ENCODE measurements at regions not wholly inside any gene's neighbourhood (a gene's known extent, or its start where the extent isn't known, plus 50 kb on each side); places are given as distances from the start of the nearest gene placed in this dataset.

- ATAC-seq (ENCODE audit: low read depth), result no peak
- H3K4me3 Mint-ChIP-seq, result no peak overlapping the region
- H3K4me1 Mint-ChIP-seq, result no peaks in the 10 kb centered on the region
- H3K36me3 Mint-ChIP-seq, result no peaks in the 10 kb centered on the region
- no peaks in the 10 kb centered on the region for H3K27me3 Mint-ChIP-seq
- POLR2A ChIA-PET, result no interaction called here
- no peak overlapping the region for H3K27ac Mint-ChIP-seq
- no peaks in the 10 kb centered on the region for H3K9me3 Mint-ChIP-seq
- DNase-seq, result no peak
Measured at GRCh38 chr7:11895337-11895736, 63.3 kb upstream of the THSD7A start.

DNA sequence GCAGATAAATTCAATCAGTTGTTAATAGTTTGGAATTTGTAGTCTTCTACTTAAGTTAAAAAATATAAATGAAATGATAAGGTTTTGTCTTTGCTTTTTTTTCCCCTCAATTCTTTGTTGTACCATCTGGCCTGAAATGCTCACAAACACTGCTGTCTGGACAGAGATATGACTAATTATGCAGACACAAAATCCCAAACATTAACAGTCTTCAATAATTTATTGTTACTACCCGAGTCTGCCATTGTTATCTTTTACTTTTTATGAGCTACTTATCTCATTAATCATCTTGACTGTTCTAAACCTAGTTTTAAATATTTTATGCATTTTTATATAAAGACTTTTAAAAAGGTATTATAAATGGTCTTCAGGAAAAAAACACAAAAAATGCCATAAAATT, 64.7 kb upstream of the THSD7A start:
- Mint-ChIP-seq H3K4me3 (no peak overlapping the region), H3K9me3 (no peaks in the 10 kb centered on the region), H3K27me3 (no peaks in the 10 kb centered on the region), H3K4me1 (no peaks in the 10 kb centered on the region), H3K27ac (no peak overlapping the region), H3K36me3 (no peaks in the 10 kb centered on the region)
- POLR2A ChIA-PET, result no interaction called here
- DNase-seq (no peak), ATAC-seq (ENCODE audit: low read depth) (no peak)

GRCh38 chr7:11899247-11899646, 67.2 kb upstream of the THSD7A start:
- Mint-ChIP-seq H3K4me3 (no peak overlapping the region), H3K4me1 (no peaks in the 10 kb centered on the region), H3K27me3 (no peaks in the 10 kb centered on the region), H3K9me3 (no peaks in the 10 kb centered on the region), H3K27ac (no peak overlapping the region), H3K36me3 (no peaks in the 10 kb centered on the region)
- POLR2A ChIA-PET, result no interaction called here
- no peak for DNase-seq
- no peak for ATAC-seq (ENCODE audit: low read depth)

GRCh38 chr7:11910253-11910652, 78.3 kb upstream of the THSD7A start:
- no peak for ATAC-seq (ENCODE audit: low read depth)
- no peaks in the 10 kb centered on the region for H3K9me3 Mint-ChIP-seq
- no peaks in the 10 kb centered on the region for H3K36me3 Mint-ChIP-seq
- H3K27ac Mint-ChIP-seq, result no peak overlapping the region
- POLR2A ChIA-PET, result no interaction called here
- DNase-seq, result no peak
- H3K4me1 Mint-ChIP-seq, result no peaks in the 10 kb centered on the region
- no peaks in the 10 kb centered on the region for H3K27me3 Mint-ChIP-seq
- no peak overlapping the region for H3K4me3 Mint-ChIP-seq

- no peak overlapping the region for H3K4me3 Mint-ChIP-seq
Measured at GRCh38 chr7:11911900-11912299, 79.9 kb upstream of the THSD7A start.

DNA sequence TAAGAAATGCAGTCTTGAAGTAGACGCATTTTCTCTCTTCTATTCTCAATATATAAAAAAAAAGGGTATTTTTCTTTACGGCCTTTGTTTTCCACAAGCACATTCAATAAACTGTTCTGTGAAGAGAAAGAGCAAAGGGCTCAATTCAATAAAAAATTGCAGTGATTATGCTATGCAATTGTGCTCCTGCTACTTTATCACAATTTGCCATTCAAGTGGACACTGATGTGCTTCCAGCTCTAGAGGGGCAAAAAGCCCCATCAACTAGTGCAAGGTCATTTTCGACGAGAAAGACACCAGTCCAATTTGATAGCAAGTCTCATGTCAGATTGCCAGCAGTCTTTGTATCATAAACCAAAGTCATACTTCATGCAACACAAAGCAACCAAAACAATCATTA, 82.6 kb upstream of the THSD7A start:
- Mint-ChIP-seq H3K4me1 (no peaks in the 10 kb centered on the region), H3K36me3 (no peaks in the 10 kb centered on the region), H3K27me3 (no peaks in the 10 kb centered on the region), H3K27ac (no peak overlapping the region), H3K9me3 (no peaks in the 10 kb centered on the region), H3K4me3 (no peak overlapping the region)
- DNase-seq (no peak), ATAC-seq (ENCODE audit: low read depth) (no peak)
- POLR2A ChIA-PET, result no interaction called here

More at GRCh38 chr7:11911900-11912299, 79.9 kb upstream of the THSD7A start:
- POLR2A ChIA-PET, result no interaction called here
- no peaks in the 10 kb centered on the region for H3K4me1 Mint-ChIP-seq
- no peaks in the 10 kb centered on the region for H3K27me3 Mint-ChIP-seq
- DNase-seq (no peak), ATAC-seq (ENCODE audit: low read depth) (no peak)
- no peaks in the 10 kb centered on the region for H3K9me3 Mint-ChIP-seq
- no peaks in the 10 kb centered on the region for H3K36me3 Mint-ChIP-seq
- H3K27ac Mint-ChIP-seq, result no peak overlapping the region

- H3K36me3 Mint-ChIP-seq, result no peaks in the 10 kb centered on the region
- POLR2A ChIA-PET, result no interaction called here
- no peaks in the 10 kb centered on the region for H3K27me3 Mint-ChIP-seq
- no peak overlapping the region for H3K4me3 Mint-ChIP-seq
- no peaks in the 10 kb centered on the region for H3K9me3 Mint-ChIP-seq
- no peaks in the 10 kb centered on the region for H3K4me1 Mint-ChIP-seq
- ATAC-seq (ENCODE audit: low read depth) (no peak), DNase-seq (no peak)
- no peak overlapping the region for H3K27ac Mint-ChIP-seq
Measured at GRCh38 chr7:11923376-11923930, 91.5 kb upstream of the THSD7A start.

- Mint-ChIP-seq H3K27ac (no peak overlapping the region), H3K36me3 (no peaks in the 10 kb centered on the region), H3K4me3 (no peak overlapping the region), H3K27me3 (no peaks in the 10 kb centered on the region), H3K9me3 (no peaks in the 10 kb centered on the region), H3K4me1 (no peaks in the 10 kb centered on the region)
- POLR2A ChIA-PET, result no interaction called here
- no peak for DNase-seq
- ATAC-seq (ENCODE audit: low read depth), result no peak
Measured at GRCh38 chr7:11931307-11931706, 99.3 kb upstream of the THSD7A start.

- H3K36me3 Mint-ChIP-seq, result no peaks in the 10 kb centered on the region
- ATAC-seq (ENCODE audit: low read depth), result no peak
- no peak for DNase-seq
- H3K4me1 Mint-ChIP-seq, result no peaks in the 10 kb centered on the region
- no peak overlapping the region for H3K4me3 Mint-ChIP-seq
- H3K27me3 Mint-ChIP-seq, result no peaks in the 10 kb centered on the region
- POLR2A ChIA-PET, result no interaction called here
- no peaks in the 10 kb centered on the region for H3K9me3 Mint-ChIP-seq
- H3K27ac Mint-ChIP-seq, result no peak overlapping the region
Measured at GRCh38 chr7:11934796-11935195, 102.8 kb upstream of the THSD7A start.

DNA sequence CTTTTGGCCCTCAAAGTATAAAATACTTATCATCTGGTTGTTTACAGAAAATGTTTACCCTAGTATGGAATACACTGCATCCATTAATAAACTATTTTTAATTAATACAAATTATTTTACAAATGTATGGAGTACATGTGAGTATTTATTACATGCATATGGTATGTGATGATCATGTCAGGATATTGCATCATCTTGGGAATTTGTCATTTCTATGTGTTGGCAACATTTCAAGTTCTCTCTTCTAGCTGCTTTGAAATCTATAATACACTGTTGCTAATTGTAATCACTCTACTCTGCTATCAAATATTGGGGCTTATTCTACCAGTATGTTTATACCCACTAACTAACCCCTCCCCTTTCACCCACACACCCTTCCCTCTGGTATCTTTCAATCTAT, 103.9 kb upstream of the THSD7A start:
- Mint-ChIP-seq H3K27ac (no peak overlapping the region), H3K4me3 (no peak overlapping the region), H3K9me3 (no peaks in the 10 kb centered on the region), H3K4me1 (no peaks in the 10 kb centered on the region), H3K27me3 (no peaks in the 10 kb centered on the region), H3K36me3 (no peaks in the 10 kb centered on the region)
- DNase-seq (no peak), ATAC-seq (ENCODE audit: low read depth) (no peak)
- POLR2A ChIA-PET, result no interaction called here

DNA sequence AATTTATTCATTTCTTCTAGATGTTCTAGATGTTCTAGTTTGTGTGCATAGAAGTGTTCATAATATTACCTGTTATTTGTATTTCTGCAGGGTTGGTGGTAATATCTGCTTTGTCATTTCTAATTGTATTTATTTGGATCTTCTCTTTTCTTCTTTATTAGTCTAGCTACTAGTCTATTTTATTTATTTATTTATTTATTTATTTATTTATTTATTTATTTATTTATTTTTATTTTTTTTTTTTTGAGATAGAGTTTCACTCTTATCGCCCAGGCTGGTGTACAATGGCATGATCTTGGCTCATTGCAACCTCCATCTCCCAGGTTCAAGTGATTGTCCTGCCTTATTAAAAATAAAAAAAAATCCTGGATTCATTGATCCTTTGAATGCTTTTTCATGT, 114.8 kb upstream of the THSD7A start:
- H3K4me3 Mint-ChIP-seq, result no peak overlapping the region
- no peak overlapping the region for H3K27ac Mint-ChIP-seq
- no peak for DNase-seq
- H3K9me3 Mint-ChIP-seq, result peaks cover 1% of the 10 kb centered on the region
- H3K27me3 Mint-ChIP-seq, result no peaks in the 10 kb centered on the region
- no peak for ATAC-seq (ENCODE audit: low read depth)
- H3K4me1 Mint-ChIP-seq, result no peaks in the 10 kb centered on the region
- POLR2A ChIA-PET, result no interaction called here
- no peaks in the 10 kb centered on the region for H3K36me3 Mint-ChIP-seq

GRCh38 chr7:11950281-11950680, 118.3 kb upstream of the THSD7A start:
- no peaks in the 10 kb centered on the region for H3K27me3 Mint-ChIP-seq
- no peaks in the 10 kb centered on the region for H3K36me3 Mint-ChIP-seq
- no peak for ATAC-seq (ENCODE audit: low read depth)
- peaks cover 1% of the 10 kb centered on the region for H3K9me3 Mint-ChIP-seq
- no peak overlapping the region for H3K27ac Mint-ChIP-seq
- H3K4me3 Mint-ChIP-seq, result no peak overlapping the region
- POLR2A ChIA-PET, result no interaction called here
- DNase-seq, result no peak
- H3K4me1 Mint-ChIP-seq, result no peaks in the 10 kb centered on the region

GRCh38 chr7:11950942-11951341, 118.9 kb upstream of the THSD7A start:
- Mint-ChIP-seq H3K9me3 (peaks cover 1% of the 10 kb centered on the region), H3K36me3 (no peaks in the 10 kb centered on the region)

DNA sequence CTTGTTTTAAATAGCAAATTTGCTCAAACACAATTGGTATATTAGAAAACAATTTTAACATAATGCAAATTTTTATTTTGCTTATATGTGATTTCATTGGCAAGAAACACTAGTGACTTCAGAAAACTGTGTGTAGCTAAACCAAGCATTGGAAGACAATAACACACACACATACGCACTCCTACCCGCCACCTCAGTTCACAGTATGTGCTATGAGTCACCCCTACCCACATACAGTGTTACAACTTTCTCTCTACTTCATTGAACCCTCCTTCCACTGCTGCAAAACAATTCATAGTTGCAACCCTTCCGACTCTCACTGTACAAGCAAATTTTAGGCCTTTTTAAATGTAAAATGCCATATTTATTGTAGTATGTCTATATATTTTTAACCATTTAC, 119.9 kb upstream of the THSD7A start:
- ATAC-seq (ENCODE audit: low read depth), result no peak
- Mint-ChIP-seq H3K27me3 (no peaks in the 10 kb centered on the region), H3K4me1 (no peaks in the 10 kb centered on the region), H3K27ac (no peak overlapping the region), H3K9me3 (peaks cover 1% of the 10 kb centered on the region), H3K36me3 (no peaks in the 10 kb centered on the region), H3K4me3 (no peak overlapping the region)
- DNase-seq, result no peak
- POLR2A ChIA-PET, result no interaction called here

More at GRCh38 chr7:11950942-11951341, 118.9 kb upstream of the THSD7A start:
- no peaks in the 10 kb centered on the region for H3K4me1 Mint-ChIP-seq
- DNase-seq, result no peak
- H3K27ac Mint-ChIP-seq, result no peak overlapping the region
- POLR2A ChIA-PET, result no interaction called here
- ATAC-seq (ENCODE audit: low read depth), result no peak
- no peaks in the 10 kb centered on the region for H3K27me3 Mint-ChIP-seq
- no peak overlapping the region for H3K4me3 Mint-ChIP-seq

DNA sequence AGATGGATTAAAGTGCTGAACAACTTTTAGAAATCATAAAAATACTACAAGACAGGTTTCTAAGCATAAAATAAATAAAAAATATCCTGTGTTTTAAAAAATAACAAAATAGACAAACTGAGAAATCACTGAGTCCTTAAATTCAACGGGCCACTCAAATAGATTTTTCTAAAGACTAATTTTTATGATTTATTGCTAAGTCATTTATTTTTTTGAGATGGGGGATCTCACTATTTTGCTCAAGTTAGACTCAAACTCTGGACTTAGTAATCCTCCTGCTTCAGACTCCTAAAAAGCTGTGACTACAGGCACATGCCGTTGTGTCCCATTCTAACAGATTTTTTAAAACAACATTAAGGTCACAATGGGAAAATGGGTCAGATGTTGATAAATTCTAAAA, 121.0 kb upstream of the THSD7A start:
- no peaks in the 10 kb centered on the region for H3K27me3 Mint-ChIP-seq
- H3K4me3 Mint-ChIP-seq, result no peak overlapping the region
- H3K36me3 Mint-ChIP-seq, result no peaks in the 10 kb centered on the region
- peaks cover 1% of the 10 kb centered on the region for H3K9me3 Mint-ChIP-seq
- no peaks in the 10 kb centered on the region for H3K4me1 Mint-ChIP-seq
- no peak for DNase-seq
- POLR2A ChIA-PET, result no interaction called here
- ATAC-seq (ENCODE audit: low read depth), result no peak
- no peak overlapping the region for H3K27ac Mint-ChIP-seq

Measured in activated naive CD8-positive, alpha-beta T cell treated with anti-CD3 and anti-CD28 coated beads, Interleukin-2, amount 10 ng/mL, durations not matched to agents 7 days and 5 days (primary cell).